SJSA1 (cell line): ENCODE measurements at regions not wholly inside any gene's neighbourhood (a gene's known extent, or its start where the extent isn't known, plus 50 kb on each side); places are given as distances from the start of the nearest gene placed in this dataset.
A peak's percentile ranks its signal among the peaks of the same experiment; 100 is the strongest.

ENCODE experiments used
- DNase-seq, 2 experiments: peaks; one replicate each; pipeline ENCODE4 v3.0.0-alpha.2; 2015 to 2020; ENCODE audit warnings: low spot score in 2 of 2, low read depth in 1 of 2
- H3K27ac ChIP-seq: fragments of 250-450 bp; sonication (Bioruptor Pico); 2 replicates; pipeline ENCODE4 v1.5.1; 2020; ENCODE audit warnings: mild to moderate bottlenecking, moderate library complexity
- H3K27me3 ChIP-seq: fragments of 250-450 bp; sonication (Bioruptor Pico); replicated peaks from 2 replicates; pipeline ENCODE4 v1.5.1; 2020; ENCODE audit warnings: mild to moderate bottlenecking, moderate library complexity
- H3K36me3 ChIP-seq: fragments of 250-450 bp; sonication (Bioruptor Pico); 2 replicates; pipeline ENCODE4 v1.5.1; 2020; ENCODE audit warnings: mild to moderate bottlenecking
- H3K4me1 ChIP-seq: fragments of 250-450 bp; sonication (Bioruptor Pico); replicated peaks from 2 replicates; pipeline ENCODE4 v1.6.1; 2021; ENCODE audit warnings: mild to moderate bottlenecking
- H3K4me3 ChIP-seq: fragments of 250-450 bp; sonication (Bioruptor Pico); 2 replicates; pipeline ENCODE4 v1.5.1; 2020; ENCODE audit warnings: mild to moderate bottlenecking
- H3K9me3 ChIP-seq: fragments of 250-450 bp; sonication (Bioruptor Pico); replicated peaks from 2 replicates; pipeline ENCODE4 v1.5.1; 2020; ENCODE audit warnings: mild to moderate bottlenecking

- Histone ChIP-seq H3K9me3 (no peaks in the 10 kb centered on the region), H3K27me3 (no peaks in the 10 kb centered on the region), H3K4me3 (no peak overlapping the region), H3K27ac (no peak overlapping the region), H3K36me3 (no peaks in the 10 kb centered on the region), H3K4me1 (peaks cover 23% of the 10 kb centered on the region)
- no peak for DNase-seq
Observed at GRCh38 chr2:63786471-63786870, 55.2 kb upstream of the UGP2 start.

DNA sequence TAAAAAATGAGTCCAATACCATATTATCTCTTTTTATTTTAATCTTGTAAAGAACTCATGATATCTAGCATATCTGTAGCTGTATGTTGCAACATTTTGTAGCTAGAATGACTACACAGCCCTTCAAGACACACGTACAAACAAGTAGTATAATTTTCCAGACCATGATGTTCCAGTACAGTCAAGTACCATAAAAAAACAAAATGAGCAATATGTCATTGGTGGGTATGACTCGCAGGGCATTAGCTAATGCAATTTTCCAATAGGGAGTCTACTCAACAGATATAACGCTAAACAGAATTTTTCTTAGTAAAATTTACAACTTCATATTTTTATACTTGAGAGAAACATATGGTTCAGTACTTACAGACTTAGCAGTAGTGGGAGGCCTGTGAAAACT, 53.6 kb upstream of the UGP2 start:
- no peak for DNase-seq
- Histone ChIP-seq H3K36me3 (no peaks in the 10 kb centered on the region), H3K27ac (no peak overlapping the region)

GRCh38 chr2:63789338-63790020, 52.2 kb upstream of the UGP2 start:
- DNase-seq: peak in 1 of 2 experiments; percentile 16
- no peaks in the 10 kb centered on the region for H3K27me3 ChIP-seq
- H3K36me3 ChIP-seq: no peaks in the 10 kb centered on the region
- no peak overlapping the region for H3K4me3 ChIP-seq
- H3K9me3 ChIP-seq: peaks cover 2% of the 10 kb centered on the region; the same call in 1 of the 2 replicates
- H3K27ac ChIP-seq: peak overlapping the region; percentile 87; the same call in 1 of the 2 replicates
- peaks cover 37% of the 10 kb centered on the region for H3K4me1 ChIP-seq

More for the DNA sequence above, 53.6 kb upstream of the UGP2 start:
- Histone ChIP-seq H3K4me1 (peaks cover 36% of the 10 kb centered on the region), H3K27me3 (no peaks in the 10 kb centered on the region), H3K9me3 (peaks cover 2% of the 10 kb centered on the region; the same call in 1 of the 2 replicates), H3K4me3 (no peak overlapping the region)

- Histone ChIP-seq H3K36me3 (no peaks in the 10 kb centered on the region), H3K9me3 (peaks cover 2% of the 10 kb centered on the region; the same call in 1 of the 2 replicates), H3K4me1 (peaks cover 37% of the 10 kb centered on the region), H3K4me3 (no peak overlapping the region), H3K27me3 (no peaks in the 10 kb centered on the region), H3K27ac (peak overlapping the region; percentile 87)
- DNase-seq: no peak
Observed at GRCh38 chr2:63790491-63790890, 51.2 kb upstream of the UGP2 start.

DNA sequence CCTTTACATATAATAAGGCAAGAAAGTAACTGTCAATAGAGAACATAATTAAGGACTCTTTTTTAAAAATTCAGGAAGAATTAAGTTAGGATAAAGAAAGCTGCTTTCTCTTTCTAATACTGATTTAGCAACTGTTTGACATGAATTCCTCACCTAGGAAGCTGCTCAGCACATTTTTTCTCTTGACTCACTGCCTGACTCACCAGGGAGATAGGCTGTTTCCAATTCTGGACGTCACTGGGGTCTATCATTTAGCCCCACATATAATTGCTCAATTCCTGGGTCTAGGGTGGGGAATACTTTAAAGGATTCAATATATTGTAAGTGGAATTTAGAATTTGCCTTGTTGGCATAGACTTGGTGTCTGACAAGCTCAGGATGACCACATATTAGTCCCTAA, 50.8 kb upstream of the UGP2 start:
- Histone ChIP-seq H3K9me3 (peaks cover 2% of the 10 kb centered on the region; the same call in 1 of the 2 replicates), H3K4me1 (peaks cover 37% of the 10 kb centered on the region), H3K4me3 (no peak overlapping the region), H3K27ac (peak overlapping the region; percentile 87), H3K27me3 (no peaks in the 10 kb centered on the region), H3K36me3 (no peaks in the 10 kb centered on the region)
- peak; percentile 70 to 75 for DNase-seq

DNA sequence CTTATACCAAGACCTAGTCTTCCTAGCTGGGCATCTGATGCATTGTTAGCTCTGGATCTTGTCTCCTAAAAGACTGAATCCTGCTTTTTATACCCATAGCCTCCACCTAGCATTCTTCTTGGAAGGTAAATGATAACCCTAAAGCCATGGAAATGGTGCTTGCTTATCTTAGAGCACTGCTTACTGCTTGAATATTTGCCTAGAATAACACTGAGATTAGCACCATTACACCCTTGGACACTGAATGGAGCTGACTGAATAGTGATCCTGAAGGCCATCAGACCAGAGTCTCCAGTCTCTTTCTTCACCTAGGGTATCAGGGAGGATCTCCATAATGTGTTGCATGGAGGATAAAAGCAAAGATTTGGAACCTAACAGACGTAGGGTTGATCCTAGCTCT, 50.3 kb upstream of the UGP2 start:
- DNase-seq: no peak
- Histone ChIP-seq H3K27ac (peak overlapping the region; percentile 87), H3K4me1 (peaks cover 37% of the 10 kb centered on the region), H3K36me3 (no peaks in the 10 kb centered on the region), H3K9me3 (peaks cover 2% of the 10 kb centered on the region; the same call in 1 of the 2 replicates), H3K27me3 (no peaks in the 10 kb centered on the region), H3K4me3 (no peak overlapping the region)
